ENCODE measurements at regions not wholly inside any gene's neighbourhood (a gene's known extent, or its start where the extent isn't known, plus 50 kb on each side); places are given as distances from the start of the nearest gene placed in this dataset.
"Not testable (repeated sequence)": the region's sequence is repeated elsewhere in the genome, so short reads cannot be mapped to it uniquely, and the experiment has no call there.

- no peak overlapping the region for H3K4me3 ChIP-seq (ENCODE audit: low read depth, low read length)
- TF ChIP-seq, protein P1, sequence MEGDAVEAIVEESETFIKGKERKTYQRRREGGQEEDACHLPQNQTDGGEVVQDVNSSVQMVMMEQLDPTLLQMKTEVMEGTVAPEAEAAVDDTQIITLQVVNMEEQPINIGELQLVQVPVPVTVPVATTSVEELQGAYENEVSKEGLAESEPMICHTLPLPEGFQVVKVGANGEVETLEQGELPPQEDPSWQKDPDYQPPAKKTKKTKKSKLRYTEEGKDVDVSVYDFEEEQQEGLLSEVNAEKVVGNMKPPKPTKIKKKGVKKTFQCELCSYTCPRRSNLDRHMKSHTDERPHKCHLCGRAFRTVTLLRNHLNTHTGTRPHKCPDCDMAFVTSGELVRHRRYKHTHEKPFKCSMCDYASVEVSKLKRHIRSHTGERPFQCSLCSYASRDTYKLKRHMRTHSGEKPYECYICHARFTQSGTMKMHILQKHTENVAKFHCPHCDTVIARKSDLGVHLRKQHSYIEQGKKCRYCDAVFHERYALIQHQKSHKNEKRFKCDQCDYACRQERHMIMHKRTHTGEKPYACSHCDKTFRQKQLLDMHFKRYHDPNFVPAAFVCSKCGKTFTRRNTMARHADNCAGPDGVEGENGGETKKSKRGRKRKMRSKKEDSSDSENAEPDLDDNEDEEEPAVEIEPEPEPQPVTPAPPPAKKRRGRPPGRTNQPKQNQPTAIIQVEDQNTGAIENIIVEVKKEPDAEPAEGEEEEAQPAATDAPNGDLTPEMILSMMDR (IDR thresholded peaks at IDR 0.05; ENCODE audit: borderline replicate concordance, insufficient read depth, low read depth, low read length) = no peak
These were observed 158.1 kb downstream of the SLC24A2 start for GRCh38 chr9:19630760-19631159.

GRCh38 chr9:19629488-19629887, 159.3 kb downstream of the SLC24A2 start:
- no peak overlapping the region for H3K4me3 ChIP-seq (ENCODE audit: low read depth, low read length)
- TF ChIP-seq, protein P1 (IDR thresholded peaks at IDR 0.05; ENCODE audit: borderline replicate concordance, insufficient read depth, low read depth, low read length) = no peak

GRCh38 chr9:19625426-19625825, 163.4 kb downstream of the SLC24A2 start:
- not testable (repeated sequence) for H3K4me3 ChIP-seq (ENCODE audit: low read depth, low read length)

GRCh38 chr9:19624519-19624918, 164.3 kb downstream of the SLC24A2 start:
- TF ChIP-seq, protein P1 (IDR thresholded peaks at IDR 0.05; ENCODE audit: borderline replicate concordance, insufficient read depth, low read depth, low read length) = no peak
- H3K4me3 ChIP-seq (ENCODE audit: low read depth, low read length) = no peak overlapping the region

DNA sequence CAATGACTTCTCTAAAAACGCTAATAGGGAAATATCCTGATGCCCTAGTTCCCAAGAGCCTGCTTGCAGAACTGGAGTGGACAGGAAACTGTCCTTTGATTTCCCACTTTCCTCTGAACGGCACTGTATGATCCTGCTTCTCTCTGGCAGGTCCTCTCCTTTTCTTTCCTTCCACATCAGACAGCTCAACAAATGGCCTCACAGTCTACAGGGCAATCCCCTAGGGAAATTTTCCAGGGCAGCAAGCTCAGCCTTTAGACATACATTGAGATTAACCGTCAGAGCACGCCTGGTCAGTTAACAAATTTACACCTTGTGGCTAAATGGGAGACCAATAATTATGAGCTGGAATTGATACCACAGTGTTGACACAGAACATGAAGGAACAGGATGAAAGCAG, 164.9 kb downstream of the SLC24A2 start:
- TF ChIP-seq, protein P1 (IDR thresholded peaks at IDR 0.05; ENCODE audit: borderline replicate concordance, insufficient read depth, low read depth, low read length) = no peak
- H3K4me3 ChIP-seq (ENCODE audit: low read depth, low read length) = no peak overlapping the region

DNA sequence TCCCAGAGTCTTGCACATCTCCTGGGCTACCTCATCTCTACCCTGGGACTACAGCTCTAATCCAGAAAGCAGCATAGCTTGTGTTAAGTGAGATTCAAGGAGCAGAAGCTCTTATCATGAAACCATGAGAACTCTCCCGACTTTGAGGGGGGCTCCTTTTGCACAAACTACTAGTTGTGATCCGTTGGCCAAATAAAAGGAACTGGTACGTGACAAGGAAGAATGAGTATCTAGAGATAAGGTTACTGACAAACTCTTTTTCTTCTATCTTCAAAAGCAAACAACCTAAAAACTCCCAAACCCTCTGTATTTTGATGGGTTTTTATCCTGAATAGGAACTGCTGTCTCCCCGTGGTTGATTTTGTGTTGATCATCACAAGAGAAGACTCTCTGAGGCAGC, 168.5 kb downstream of the SLC24A2 start:
- TF ChIP-seq, protein P1 (IDR thresholded peaks at IDR 0.05; ENCODE audit: borderline replicate concordance, insufficient read depth, low read depth, low read length) = no peak

GRCh38 chr9:19619221-19619620, 169.6 kb downstream of the SLC24A2 start:
- TF ChIP-seq, protein P1 (IDR thresholded peaks at IDR 0.05; ENCODE audit: borderline replicate concordance, insufficient read depth, low read depth, low read length) = no peak
- no peak overlapping the region for H3K4me3 ChIP-seq (ENCODE audit: low read depth, low read length)

More for the DNA sequence above, 168.5 kb downstream of the SLC24A2 start:
- H3K4me3 ChIP-seq (ENCODE audit: low read depth, low read length) = no peak overlapping the region

DNA sequence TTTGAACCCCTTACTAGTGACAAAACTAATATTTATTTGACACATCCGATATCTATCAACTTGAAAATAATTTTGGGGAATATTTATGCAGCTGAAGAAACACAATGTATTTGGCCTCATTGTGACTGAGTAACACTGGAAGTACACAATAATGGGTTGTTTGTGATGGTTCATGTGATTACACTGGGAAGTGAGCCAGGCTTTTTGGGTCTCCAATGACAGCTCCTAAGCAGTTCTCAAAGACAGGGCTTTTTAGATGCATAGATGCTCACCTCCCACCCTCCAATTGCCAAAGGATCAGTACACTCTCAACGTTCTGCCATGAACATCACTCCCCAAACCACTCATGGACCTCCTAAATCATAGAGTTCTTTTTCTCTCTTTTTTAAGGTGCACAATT, 170.0 kb downstream of the SLC24A2 start:
- TF ChIP-seq, protein P1 (IDR thresholded peaks at IDR 0.05; ENCODE audit: borderline replicate concordance, insufficient read depth, low read depth, low read length) = no peak
- no peak overlapping the region for H3K4me3 ChIP-seq (ENCODE audit: low read depth, low read length)
